Fibroblast of skin of right biceps (primary cell): ENCODE measurements at regions not wholly inside any gene's neighbourhood (a gene's known extent, or its start where the extent isn't known, plus 50 kb on each side); places are given as distances from the start of the nearest gene placed in this dataset.

Experiments used
- DNase-seq: peaks from one replicate; pipeline ENCODE4 v3.0.0-alpha.2; 2013

DNA sequence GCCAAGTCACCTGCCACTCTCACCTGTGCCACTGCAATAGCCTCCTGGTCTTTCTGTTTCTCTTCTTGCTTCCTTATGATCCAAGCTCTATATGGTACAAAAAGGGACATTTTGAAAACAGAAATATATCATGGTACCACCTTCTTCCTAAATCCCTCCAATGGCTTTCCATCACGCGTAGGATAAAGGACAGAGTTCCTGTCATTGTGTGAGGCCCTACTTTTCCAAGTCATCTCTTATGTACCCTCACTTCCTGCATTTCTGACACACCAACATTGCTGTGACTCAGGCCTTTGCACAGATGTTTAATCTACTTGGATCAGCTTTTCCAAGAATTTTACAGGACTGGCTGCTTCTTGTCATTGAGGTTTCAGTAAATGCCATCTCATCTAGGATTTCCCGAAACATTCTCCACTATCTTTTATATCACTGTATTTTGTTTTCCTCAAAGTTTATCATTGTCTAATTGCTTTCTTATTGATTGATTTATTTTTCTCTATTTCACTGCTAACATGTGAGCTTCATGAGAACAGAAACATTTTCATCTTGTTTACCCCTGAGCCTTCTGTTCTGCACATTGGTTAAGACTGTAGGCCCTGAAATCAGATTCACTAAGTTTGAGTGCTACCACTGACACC lies 426.1 kb upstream of the FANCL start:
- DNase-seq: peak; percentile 3

- DNase-seq: no peak
Observed at GRCh38 chr2:58666323-58666970, 425.3 kb upstream of the FANCL start.

DNA sequence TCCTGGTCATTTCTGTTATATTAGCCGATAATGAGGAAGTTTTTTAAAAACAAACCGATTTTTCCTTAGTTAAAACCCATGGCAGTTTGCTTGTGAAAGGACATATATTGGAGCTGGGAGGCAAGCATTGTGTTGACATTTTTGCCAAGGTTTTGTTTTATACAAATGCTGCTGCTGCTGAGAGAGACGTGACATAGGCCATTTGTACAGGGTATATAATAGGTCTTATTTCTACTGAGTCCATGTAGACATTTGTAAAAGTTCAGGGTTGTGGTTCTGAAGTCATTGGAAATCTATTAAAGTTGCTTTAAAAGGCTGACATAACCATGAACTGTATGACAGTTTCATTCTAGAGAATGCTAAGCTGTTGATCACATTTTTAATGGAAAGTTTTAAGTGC lies 424.0 kb upstream of the FANCL start:
- no peak for DNase-seq

DNA sequence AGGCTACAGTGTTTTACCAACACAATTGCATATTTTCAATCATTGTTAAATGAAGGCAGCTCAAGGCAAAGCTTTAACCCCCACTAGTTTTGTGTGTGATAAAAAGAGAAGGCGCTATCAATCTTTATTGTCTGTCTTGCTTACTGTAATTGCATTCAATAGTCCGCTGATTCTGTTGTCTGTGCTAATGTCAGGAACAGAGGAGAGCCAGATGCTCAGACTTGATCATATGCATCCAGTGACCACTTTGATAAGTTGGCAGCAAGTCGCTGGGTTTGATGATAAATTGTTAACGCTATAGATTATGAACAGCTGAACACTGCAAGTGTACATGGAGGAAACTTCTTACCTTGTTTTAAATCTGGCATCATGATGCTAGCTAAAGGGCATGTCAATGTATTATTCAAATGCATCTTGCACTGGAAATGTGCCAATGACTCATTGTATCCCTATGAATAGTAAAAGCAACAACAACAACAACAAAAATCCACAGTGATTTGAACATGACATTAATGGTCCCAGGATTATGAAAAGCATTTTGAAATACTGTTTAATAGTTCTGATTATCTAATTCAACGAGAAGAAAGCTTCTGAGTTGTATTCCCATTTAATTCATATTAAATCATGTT lies 423.5 kb upstream of the FANCL start:
- no peak for DNase-seq

DNA sequence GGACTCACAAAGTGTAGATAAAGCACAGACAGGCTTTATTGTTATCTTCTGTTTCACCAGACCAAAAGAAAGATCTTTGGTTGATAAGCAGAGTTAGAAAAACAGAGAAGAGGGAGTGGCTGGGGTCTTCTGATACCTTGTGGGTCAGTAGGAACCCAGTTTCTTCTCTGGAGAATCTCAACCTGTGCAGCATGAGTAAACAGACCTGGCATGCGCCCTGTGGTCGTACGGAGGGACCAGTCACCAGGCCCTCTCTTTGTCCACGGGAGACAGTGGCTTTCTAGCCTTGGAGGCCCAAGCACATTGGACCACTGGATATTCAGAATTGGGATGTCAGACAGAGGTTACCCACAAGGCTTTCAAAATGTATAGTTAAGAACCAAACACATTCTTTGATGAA lies 418.9 kb upstream of the FANCL start:
- DNase-seq: no peak

DNA sequence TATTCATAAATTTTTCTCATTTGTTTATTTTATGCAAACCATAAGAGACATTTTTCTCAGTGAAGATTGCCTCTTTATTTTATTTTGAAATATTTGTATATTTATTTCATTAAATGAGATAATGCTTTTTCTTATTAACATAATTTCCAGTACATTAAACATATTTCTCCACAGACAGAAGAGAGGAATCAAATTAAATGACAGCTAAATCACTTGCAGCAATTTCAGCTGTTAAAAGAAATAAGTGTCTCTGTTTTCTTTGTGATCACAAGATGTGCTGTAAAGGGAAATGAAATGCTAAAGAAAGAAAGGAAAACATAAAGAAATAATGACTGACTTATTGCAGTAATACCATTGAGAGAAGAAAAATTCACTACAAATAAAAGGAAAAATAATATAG lies 414.0 kb upstream of the FANCL start:
- DNase-seq: no peak

- no peak for DNase-seq
Observed at GRCh38 chr2:58651930-58652329, 410.8 kb upstream of the FANCL start.

GRCh38 chr2:58650781-58651180 lies 409.7 kb upstream of the FANCL start:
- DNase-seq: no peak

GRCh38 chr2:58649756-58650155 lies 408.6 kb upstream of the FANCL start:
- DNase-seq: no peak

DNA sequence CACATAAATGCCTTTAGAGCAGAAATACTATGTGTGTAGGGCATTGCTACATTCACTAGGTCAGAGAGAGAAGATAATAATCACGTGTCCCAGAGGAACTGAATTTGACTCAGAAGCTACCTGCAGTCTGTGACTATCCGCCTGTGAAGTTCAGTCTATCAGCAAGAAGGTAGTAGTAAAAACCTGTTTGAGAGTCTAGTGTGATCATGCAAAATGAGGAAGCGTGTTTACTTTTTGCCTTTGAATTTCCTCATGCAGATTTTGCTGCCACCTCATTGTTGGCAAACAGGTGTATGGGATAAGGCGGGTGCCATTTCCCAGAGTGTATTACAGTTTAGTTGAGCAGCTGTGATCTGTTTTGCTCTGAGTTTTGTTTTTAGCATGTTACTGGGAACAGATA lies 403.9 kb upstream of the FANCL start:
- DNase-seq: no peak

DNA sequence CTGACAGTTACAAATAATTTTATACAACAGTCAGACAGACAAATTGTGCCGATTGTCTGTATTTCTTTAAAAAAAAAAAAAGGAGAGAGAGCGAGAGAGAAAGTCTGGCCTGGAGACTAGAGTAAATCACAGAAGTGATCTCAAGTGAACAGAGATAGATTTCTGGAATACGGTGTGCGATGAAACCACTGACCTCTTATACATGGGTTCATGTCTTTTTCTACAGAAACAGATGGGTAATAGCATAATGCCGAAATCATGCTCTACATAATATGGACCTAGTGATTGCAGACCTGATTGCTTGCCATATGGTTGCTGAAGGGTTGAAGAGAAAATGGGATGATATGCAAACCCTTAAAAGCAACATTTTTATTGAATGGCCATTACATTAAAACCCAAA lies 403.3 kb upstream of the FANCL start:
- DNase-seq: no peak

- DNase-seq: no peak
Observed at GRCh38 chr2:58641001-58641400, 399.9 kb upstream of the FANCL start.

- no peak for DNase-seq
Observed at GRCh38 chr2:58640042-58640441, 398.9 kb upstream of the FANCL start.

GRCh38 chr2:58638256-58638805 lies 397.2 kb upstream of the FANCL start:
- DNase-seq: peak; percentile 61

- DNase-seq: no peak
Observed at GRCh38 chr2:58636872-58637271, 395.7 kb upstream of the FANCL start.

DNA sequence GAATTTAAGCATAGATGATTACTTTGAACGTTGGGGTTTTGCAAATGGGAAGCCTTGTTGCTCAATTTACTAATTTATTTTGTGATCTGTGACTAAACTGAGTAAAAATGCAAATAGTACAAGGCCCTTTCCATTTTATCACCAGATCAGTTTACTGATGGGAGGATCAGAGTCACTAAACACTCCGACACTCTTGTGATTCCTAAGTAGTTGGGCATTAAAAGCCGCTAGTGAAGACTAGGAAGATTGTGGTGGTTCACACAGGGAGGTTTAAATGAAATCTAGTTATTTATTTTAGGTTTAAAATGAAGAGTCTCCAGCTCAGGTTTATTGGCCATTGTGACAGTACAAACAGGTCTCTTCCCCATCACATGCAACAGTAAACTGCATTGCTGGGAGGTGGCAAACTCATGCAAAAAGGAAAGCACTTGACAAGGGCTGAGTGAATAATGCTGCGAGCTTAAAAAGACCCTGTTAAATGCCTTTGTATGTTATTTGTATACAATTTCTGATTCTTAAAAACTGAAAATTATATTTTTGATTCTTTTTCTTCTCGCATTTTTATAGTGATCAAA lies 394.8 kb upstream of the FANCL start:
- DNase-seq: no peak

GRCh38 chr2:58634653-58635370 lies 393.7 kb upstream of the FANCL start:
- peak; percentile 22 for DNase-seq

DNA sequence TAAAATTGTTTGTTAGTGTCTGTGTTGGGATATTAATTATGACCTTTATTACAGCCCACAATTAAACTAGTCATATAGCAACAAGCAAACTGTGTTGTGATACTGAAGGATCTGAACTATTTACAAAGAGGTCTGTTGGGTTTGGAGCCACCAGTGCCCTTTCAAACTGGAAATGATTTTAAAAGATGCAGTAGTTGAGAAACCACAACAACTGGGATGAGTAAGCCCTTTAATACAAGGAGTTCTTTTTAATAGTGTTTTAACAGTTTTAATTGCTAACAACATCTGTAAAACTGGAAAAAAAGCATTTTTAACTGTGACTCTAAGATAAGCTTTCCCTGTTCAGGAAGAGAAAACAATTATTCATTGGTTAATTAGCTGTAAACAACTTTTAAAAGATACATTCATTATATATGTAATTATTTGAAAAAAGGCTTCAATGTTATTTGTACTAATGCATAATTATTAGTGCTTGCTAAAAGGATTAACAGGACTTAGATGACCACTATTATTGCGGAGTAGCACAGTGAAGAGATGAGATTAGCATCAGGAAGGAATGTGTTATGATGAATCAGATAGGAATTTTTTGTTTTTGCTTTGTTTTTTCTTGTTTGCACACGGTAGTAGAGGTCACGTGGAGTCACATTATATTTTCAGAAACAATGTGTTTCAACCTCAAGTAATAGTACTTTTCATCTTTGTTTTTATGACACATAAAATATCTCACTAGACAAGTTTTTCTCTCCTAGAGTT lies 392.7 kb upstream of the FANCL start:
- DNase-seq: peak; percentile 56

- no peak for DNase-seq
Observed at GRCh38 chr2:58631986-58632385, 390.9 kb upstream of the FANCL start.

DNA sequence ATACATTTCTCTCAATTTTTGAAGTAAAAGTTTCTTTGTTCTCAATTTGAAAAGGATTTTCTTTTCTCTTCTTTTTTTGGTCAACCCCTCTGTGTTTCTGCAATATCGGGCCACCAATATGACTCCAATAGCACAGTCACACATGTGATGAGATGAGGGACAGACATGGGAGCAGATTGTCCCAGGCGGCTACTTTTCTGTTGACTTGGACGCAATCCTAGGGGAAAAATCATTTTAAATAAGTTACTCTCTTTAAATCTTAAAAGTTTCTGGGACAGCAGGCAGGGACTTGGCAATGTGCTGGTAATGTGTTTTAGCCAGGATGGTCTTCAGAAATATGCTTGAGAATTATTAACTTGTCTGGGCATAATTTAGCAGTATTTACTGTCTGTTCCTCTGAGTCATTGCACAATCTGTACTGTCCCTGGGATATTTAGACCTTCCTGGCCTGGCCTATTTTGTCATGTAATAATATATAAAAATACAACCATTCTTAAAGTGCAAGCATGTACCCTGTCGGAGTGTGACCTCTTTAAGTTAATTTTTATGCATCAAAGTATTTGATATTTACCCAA lies 388.5 kb upstream of the FANCL start:
- DNase-seq: no peak

DNA sequence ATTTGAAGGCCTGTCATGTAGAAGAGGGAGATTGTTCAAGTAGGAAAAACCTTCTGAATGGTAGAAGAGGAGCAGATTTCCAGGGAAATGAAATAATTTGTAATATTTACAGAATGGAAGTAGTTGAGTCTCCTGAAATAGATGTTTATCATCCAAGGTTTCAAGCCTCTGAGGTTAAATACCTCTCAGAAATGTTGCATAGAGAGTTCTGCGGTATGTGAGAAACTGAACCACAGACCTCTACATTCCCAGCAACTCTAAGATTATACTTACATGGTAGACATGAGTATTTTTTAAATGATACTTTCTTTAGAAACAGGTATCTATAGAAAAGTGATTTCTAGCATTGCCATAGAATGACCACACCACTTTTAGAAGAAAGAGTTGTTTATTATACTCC lies 379.8 kb upstream of the FANCL start:
- peak; percentile 33 for DNase-seq

GRCh38 chr2:58620093-58620492 lies 379.0 kb upstream of the FANCL start:
- peak; percentile 49 for DNase-seq
